Progenitor cell of endocrine pancreas (in vitro differentiated cells): ENCODE measurements at regions not wholly inside any gene's neighbourhood (a gene's known extent, or its start where the extent isn't known, plus 50 kb on each side); places are given as distances from the start of the nearest gene placed in this dataset.

Experiments used
- DNase-seq: peaks from one replicate; pipeline ENCODE4 v3.0.0; 2021; ENCODE audit warnings: low spot score; ENCODE audit not compliant: unreplicated experiment
- H3K27ac Mint-ChIP-seq: 2 replicates; pipeline ENCODE4 v1.8.0; 2021; ENCODE audit warnings: mild to moderate bottlenecking, moderate library complexity, mixed read lengths
- H3K27me3 Mint-ChIP-seq: 2 replicates; pipeline ENCODE4 v1.8.0; 2021; ENCODE audit warnings: mixed read lengths
- H3K36me3 Mint-ChIP-seq: 2 replicates; pipeline ENCODE4 v1.8.0; 2022; ENCODE audit warnings: mixed read lengths; ENCODE audit not compliant: insufficient read depth
- H3K4me1 Mint-ChIP-seq: 2 replicates; pipeline ENCODE4 v1.8.0; 2021; ENCODE audit warnings: low read depth, mixed read lengths
- H3K4me3 Mint-ChIP-seq: 2 replicates; pipeline ENCODE4 v1.8.0; 2021; ENCODE audit warnings: low read depth, mild to moderate bottlenecking, moderate library complexity, mixed read lengths
- H3K9me3 Mint-ChIP-seq: 2 replicates; pipeline ENCODE4 v1.8.0; 2021; ENCODE audit warnings: low read depth, mixed read lengths
- CTCF ChIP-seq: fragments of 200-600 bp; sonication (generic); IDR thresholded peaks from one replicate; pipeline ENCODE4 v1.5.0; 2021; ENCODE audit warnings: antibody characterized with exemption, mild to moderate bottlenecking; ENCODE audit not compliant: unreplicated experiment

GRCh38 chr14:48849741-48850322 is 736.3 kb downstream of the RPS29 start:
- DNase-seq = no peak
- no peak overlapping the region for H3K27ac Mint-ChIP-seq
- no peaks in the 10 kb centered on the region for H3K36me3 Mint-ChIP-seq
- H3K4me1 Mint-ChIP-seq = no peaks in the 10 kb centered on the region
- H3K4me3 Mint-ChIP-seq = no peak overlapping the region
- H3K27me3 Mint-ChIP-seq = no peaks in the 10 kb centered on the region
- H3K9me3 Mint-ChIP-seq = no peaks in the 10 kb centered on the region
- TF ChIP-seq CTCF = no peak

- H3K36me3 Mint-ChIP-seq = no peaks in the 10 kb centered on the region
- no peak overlapping the region for H3K27ac Mint-ChIP-seq
- peaks cover 4% of the 10 kb centered on the region for H3K4me1 Mint-ChIP-seq
- no peak for TF ChIP-seq CTCF
- H3K9me3 Mint-ChIP-seq = no peaks in the 10 kb centered on the region
- H3K27me3 Mint-ChIP-seq = no peaks in the 10 kb centered on the region
- H3K4me3 Mint-ChIP-seq = no peak overlapping the region
- no peak for DNase-seq
Observed at GRCh38 chr14:48842785-48843184, 743.4 kb downstream of the RPS29 start.

GRCh38 chr14:48826058-48826457 is 760.1 kb downstream of the RPS29 start:
- no peak for TF ChIP-seq CTCF
- no peak for DNase-seq
- H3K27ac Mint-ChIP-seq = no peak overlapping the region
- peaks cover 3% of the 10 kb centered on the region for H3K9me3 Mint-ChIP-seq
- H3K4me3 Mint-ChIP-seq = no peak overlapping the region
- H3K36me3 Mint-ChIP-seq = no peaks in the 10 kb centered on the region
- H3K27me3 Mint-ChIP-seq = no peaks in the 10 kb centered on the region
- no peaks in the 10 kb centered on the region for H3K4me1 Mint-ChIP-seq

GRCh38 chr14:48814562-48814961 is 771.6 kb downstream of the RPS29 start:
- H3K4me1 Mint-ChIP-seq = no peaks in the 10 kb centered on the region
- no peaks in the 10 kb centered on the region for H3K27me3 Mint-ChIP-seq

GRCh38 chr14:48805315-48805714 is 780.9 kb downstream of the RPS29 start:
- peak overlapping the region; percentile 65 for H3K27ac Mint-ChIP-seq
- DNase-seq = no peak
- no peaks in the 10 kb centered on the region for H3K27me3 Mint-ChIP-seq
- TF ChIP-seq CTCF = no peak
- H3K4me3 Mint-ChIP-seq = no peak overlapping the region
- H3K9me3 Mint-ChIP-seq = peaks cover 30% of the 10 kb centered on the region
- H3K36me3 Mint-ChIP-seq = no peaks in the 10 kb centered on the region
- no peaks in the 10 kb centered on the region for H3K4me1 Mint-ChIP-seq

More at GRCh38 chr14:48814562-48814961, 771.6 kb downstream of the RPS29 start:
- Mint-ChIP-seq H3K9me3 (no peaks in the 10 kb centered on the region), H3K4me3 (no peak overlapping the region), H3K27ac (no peak overlapping the region), H3K36me3 (no peaks in the 10 kb centered on the region)
- DNase-seq = no peak
- no peak for TF ChIP-seq CTCF
